ENCODE measurements at regions not wholly inside any gene's neighbourhood (a gene's known extent, or its start where the extent isn't known, plus 50 kb on each side); places are given as distances from the start of the nearest gene placed in this dataset.

DNA sequence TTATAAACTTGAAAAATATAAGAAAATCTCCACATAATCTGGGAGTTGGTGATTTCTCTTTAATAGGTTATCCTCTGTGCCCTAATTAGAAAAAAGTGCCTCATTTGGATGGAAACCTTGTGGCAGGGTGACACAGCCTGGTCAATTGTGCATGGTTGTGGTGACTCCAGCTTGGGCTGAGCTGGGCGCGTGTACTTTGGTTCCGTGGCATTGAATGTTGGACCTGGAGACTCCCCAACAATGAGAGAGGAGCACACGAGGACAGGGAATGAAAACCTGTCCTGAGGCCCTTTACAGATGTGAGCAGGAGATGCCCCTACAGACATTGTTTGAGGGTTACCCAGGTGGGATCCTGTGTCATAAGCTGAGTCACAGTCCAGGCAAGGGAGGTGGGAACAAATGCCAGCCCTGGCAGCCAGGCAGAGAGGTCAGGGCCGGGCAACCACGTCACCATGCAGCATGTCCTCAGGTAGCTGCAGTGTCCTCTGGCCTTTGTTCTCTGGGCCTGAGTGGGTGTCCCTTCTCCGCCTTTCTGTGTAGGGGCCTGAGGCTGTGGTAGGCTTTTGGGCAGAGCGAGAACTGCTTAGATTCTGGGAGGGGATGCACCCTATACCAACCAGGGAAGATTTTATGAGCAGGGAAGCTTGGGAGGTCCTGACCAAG lies 147.4 kb upstream of the TBX20 start:
- Histone ChIP-seq H3K27ac (no peak overlapping the region), H3K27me3 (no peaks in the 10 kb centered on the region), H3K4me1 (replicated peaks in 1 of 2) (no peaks in the 10 kb centered on the region), H3K9me3 (replicated peaks in 1 of 3) (no peaks in the 10 kb centered on the region), H3K4me3 (no peak overlapping the region), H3K36me3 (replicated peaks in 1 of 2) (no peaks in the 10 kb centered on the region)
- intact Hi-C loops (cut with DNase I), result no loop called here
- no peak for TF ChIP-seq POLR2A (IDR thresholded peaks at IDR 0.05)
- TF ChIP-seq, protein P1, sequence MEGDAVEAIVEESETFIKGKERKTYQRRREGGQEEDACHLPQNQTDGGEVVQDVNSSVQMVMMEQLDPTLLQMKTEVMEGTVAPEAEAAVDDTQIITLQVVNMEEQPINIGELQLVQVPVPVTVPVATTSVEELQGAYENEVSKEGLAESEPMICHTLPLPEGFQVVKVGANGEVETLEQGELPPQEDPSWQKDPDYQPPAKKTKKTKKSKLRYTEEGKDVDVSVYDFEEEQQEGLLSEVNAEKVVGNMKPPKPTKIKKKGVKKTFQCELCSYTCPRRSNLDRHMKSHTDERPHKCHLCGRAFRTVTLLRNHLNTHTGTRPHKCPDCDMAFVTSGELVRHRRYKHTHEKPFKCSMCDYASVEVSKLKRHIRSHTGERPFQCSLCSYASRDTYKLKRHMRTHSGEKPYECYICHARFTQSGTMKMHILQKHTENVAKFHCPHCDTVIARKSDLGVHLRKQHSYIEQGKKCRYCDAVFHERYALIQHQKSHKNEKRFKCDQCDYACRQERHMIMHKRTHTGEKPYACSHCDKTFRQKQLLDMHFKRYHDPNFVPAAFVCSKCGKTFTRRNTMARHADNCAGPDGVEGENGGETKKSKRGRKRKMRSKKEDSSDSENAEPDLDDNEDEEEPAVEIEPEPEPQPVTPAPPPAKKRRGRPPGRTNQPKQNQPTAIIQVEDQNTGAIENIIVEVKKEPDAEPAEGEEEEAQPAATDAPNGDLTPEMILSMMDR (IDR thresholded peaks at IDR 0.05), result no peak
- no peak for DNase-seq
- WGBS, 4 donors, result 77 to 89% (median 80%) methylated on average over 6 to 8 of the region's 8 CpGs

DNA sequence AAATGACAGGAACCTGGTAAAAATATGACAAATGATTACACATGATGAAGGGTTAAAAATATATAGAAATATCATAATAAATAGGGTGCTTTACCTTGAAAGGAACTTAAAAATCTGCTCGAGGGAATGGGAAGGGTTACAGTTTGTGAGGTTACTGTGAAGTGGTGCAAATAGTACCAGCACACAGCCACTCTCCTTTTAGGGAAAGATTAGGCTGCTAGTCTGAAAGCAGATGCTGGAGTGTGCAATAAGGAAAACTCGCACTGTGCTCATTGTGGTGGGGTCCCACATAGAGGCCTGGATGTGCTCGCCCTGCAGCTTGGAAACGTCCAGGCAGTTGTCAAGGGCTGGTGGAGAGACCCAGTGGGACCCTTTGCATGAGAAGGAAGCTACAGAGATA lies 145.9 kb upstream of the TBX20 start:
- no peaks in the 10 kb centered on the region for H3K36me3 ChIP-seq (replicated peaks in 1 of 2)
- TF ChIP-seq POLR2A (IDR thresholded peaks at IDR 0.05), result no peak
- TF ChIP-seq, protein P1 (IDR thresholded peaks at IDR 0.05), result no peak
- 53 to 71% (median 57%) methylated on average over 4 of the region's 4 CpGs for WGBS, 4 donors
- no peaks in the 10 kb centered on the region for H3K9me3 ChIP-seq (replicated peaks in 1 of 3)
- no peaks in the 10 kb centered on the region for H3K27me3 ChIP-seq
- DNase-seq, result no peak
- H3K4me1 ChIP-seq (replicated peaks in 1 of 2), result no peaks in the 10 kb centered on the region
- no peak overlapping the region for H3K27ac ChIP-seq
- H3K4me3 ChIP-seq, result no peak overlapping the region
- intact Hi-C loops (cut with DNase I), result no loop called here

DNA sequence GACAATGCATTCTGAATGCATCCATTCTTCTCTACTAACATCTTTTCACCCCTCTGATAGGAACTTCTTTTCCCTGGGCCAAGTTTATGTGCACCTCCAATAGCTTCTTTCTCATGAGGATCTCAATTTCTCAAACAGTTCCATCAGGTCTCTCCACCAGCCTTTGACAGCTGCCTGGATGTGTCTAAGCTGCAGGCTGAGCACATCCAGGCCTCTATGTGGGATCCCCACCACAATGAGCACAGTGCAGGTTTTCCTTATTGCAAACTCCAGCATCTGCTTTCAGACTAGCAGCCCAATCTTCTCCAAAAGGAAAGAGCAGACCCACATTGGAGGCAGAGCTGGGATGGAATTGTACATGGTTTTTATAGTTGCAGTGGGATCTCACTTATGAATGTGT lies 145.3 kb upstream of the TBX20 start:
- no peak overlapping the region for H3K4me3 ChIP-seq
- H3K36me3 ChIP-seq (replicated peaks in 1 of 2), result no peaks in the 10 kb centered on the region
- H3K9me3 ChIP-seq (replicated peaks in 1 of 3), result no peaks in the 10 kb centered on the region
- TF ChIP-seq, protein P1 (IDR thresholded peaks at IDR 0.05), result no peak
- no peak for TF ChIP-seq POLR2A (IDR thresholded peaks at IDR 0.05)
- no peak for DNase-seq
- intact Hi-C loops (cut with DNase I), result no loop called here
- H3K27me3 ChIP-seq, result no peaks in the 10 kb centered on the region
- H3K4me1 ChIP-seq (replicated peaks in 1 of 2), result no peaks in the 10 kb centered on the region
- no peak overlapping the region for H3K27ac ChIP-seq

DNA sequence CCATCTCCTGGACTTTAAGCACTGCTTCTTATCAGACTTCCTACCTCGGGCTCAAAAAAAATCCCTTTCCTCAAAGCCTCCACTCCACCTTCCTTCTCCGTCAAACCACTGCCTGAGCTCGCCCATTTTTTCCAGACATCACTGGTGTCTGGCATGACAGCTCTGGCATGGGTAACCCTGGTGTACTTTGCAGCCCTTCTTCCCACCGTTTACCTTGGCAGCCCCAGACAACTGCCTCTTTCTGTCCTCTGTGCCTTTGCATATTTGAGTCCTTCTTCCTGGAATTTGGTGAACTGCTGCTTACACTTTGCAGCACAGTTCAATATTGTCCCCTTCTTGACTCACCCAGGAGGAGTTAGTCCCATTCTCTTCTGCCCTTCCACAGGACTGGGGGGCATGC lies 144.6 kb upstream of the TBX20 start:
- no peak for TF ChIP-seq POLR2A (IDR thresholded peaks at IDR 0.05)
- TF ChIP-seq, protein P1 (IDR thresholded peaks at IDR 0.05), result no peak
- no peak for DNase-seq
- Histone ChIP-seq H3K27me3 (no peaks in the 10 kb centered on the region), H3K9me3 (replicated peaks in 1 of 3) (no peaks in the 10 kb centered on the region), H3K27ac (no peak overlapping the region), H3K4me1 (replicated peaks in 1 of 2) (no peaks in the 10 kb centered on the region), H3K36me3 (replicated peaks in 1 of 2) (no peaks in the 10 kb centered on the region), H3K4me3 (no peak overlapping the region)
- intact Hi-C loops (cut with DNase I), result no loop called here
- WGBS, 4 donors, result 58 to 61% (median 60%) methylated on average over 4 of the region's 4 CpGs
